Testis (tissue), 2 donors: ENCODE measurements at regions not wholly inside any gene's neighbourhood (a gene's known extent, or its start where the extent isn't known, plus 50 kb on each side); places are given as distances from the start of the nearest gene placed in this dataset.

Experiments used
- POLR2A ChIP-seq: fragments of 450-650 bp; IDR thresholded peaks from one replicate; pipeline ENCODE4 v1.6.1; 2017; ENCODE audit warnings: antibody characterized with exemption, mild to moderate bottlenecking, moderate library complexity
- TF ChIP-seq, protein P1 (sequence below), 3 experiments: fragments of 450-650 bp in 2 of 3; fragments of 200-600 bp in 1 of 3; sonication (generic) in 1 of 3; IDR thresholded peaks; one replicate each; pipeline ENCODE4 v1.5.1; 2016 to 2019; ENCODE audit warnings: antibody characterized with exemption in 3 of 3, mild to moderate bottlenecking in 2 of 3, moderate library complexity in 1 of 3

DNA sequence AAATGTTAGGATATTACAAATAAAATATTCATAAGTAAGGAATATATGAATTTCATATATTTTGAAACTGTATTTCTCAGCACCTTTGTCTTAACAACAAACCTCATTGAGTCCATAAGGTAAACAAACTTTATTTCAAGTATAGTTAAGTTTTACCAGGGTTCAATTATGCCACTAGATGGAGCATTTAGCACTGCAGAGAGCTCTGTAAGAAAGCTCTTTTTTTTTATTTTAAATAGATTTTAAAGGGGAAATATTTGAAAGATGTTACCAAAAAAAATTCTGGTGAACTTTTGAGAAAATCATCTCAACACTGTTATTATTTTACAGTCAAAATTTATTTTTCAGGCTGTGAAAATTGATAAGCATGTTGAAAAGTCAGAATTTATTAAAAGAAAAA, 955.2 kb upstream of the EYS start:
- no peak for TF ChIP-seq POLR2A
- TF ChIP-seq, protein P1, sequence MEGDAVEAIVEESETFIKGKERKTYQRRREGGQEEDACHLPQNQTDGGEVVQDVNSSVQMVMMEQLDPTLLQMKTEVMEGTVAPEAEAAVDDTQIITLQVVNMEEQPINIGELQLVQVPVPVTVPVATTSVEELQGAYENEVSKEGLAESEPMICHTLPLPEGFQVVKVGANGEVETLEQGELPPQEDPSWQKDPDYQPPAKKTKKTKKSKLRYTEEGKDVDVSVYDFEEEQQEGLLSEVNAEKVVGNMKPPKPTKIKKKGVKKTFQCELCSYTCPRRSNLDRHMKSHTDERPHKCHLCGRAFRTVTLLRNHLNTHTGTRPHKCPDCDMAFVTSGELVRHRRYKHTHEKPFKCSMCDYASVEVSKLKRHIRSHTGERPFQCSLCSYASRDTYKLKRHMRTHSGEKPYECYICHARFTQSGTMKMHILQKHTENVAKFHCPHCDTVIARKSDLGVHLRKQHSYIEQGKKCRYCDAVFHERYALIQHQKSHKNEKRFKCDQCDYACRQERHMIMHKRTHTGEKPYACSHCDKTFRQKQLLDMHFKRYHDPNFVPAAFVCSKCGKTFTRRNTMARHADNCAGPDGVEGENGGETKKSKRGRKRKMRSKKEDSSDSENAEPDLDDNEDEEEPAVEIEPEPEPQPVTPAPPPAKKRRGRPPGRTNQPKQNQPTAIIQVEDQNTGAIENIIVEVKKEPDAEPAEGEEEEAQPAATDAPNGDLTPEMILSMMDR (IDR thresholded peaks at IDR 0.05), result peak in 1 of 3 experiments; percentile 20
